Aorta (tissue), 5 donors: ENCODE measurements at regions not wholly inside any gene's neighbourhood (a gene's known extent, or its start where the extent isn't known, plus 50 kb on each side); places are given as distances from the start of the nearest gene placed in this dataset.

Source experiments
- ATAC-seq: fragments of 200-7000 bp; cut with Tn5 transposase; one replicate; pipeline ENCODE4 v1.9.1; 2022; ENCODE audit warnings: moderate library complexity; ENCODE audit not compliant: low FRiP score
- DNase-seq, 2 donors: peaks; one replicate each; pipeline ENCODE4 v3.0.0-alpha.2; 2020
- H3K27ac ChIP-seq, 2 donors: one replicate each; pipeline ENCODE4 v1.5.1; 2013; ENCODE audit warnings: low read length in 2 of 2, mild to moderate bottlenecking in 2 of 2, moderate library complexity in 2 of 2, control low read depth in 1 of 2, inconsistent platforms in 1 of 2, low read depth in 1 of 2
- H3K27me3 ChIP-seq, 2 donors: one replicate each; pipeline ENCODE4 v1.6.1; 2013; ENCODE audit warnings: control low read depth in 1 of 2, low read length in 1 of 2, mild to moderate bottlenecking in 1 of 2, moderate library complexity in 1 of 2; ENCODE audit not compliant: insufficient read depth in 2 of 2, control insufficient read depth in 1 of 2
- H3K36me3 ChIP-seq, 2 donors: one replicate each; pipeline ENCODE4 v1.6.1; 2013; ENCODE audit warnings: control low read depth in 1 of 2, low read length in 1 of 2, mild to moderate bottlenecking in 1 of 2; ENCODE audit not compliant: insufficient read depth in 2 of 2, control insufficient read depth in 1 of 2
- H3K4me1 ChIP-seq, 2 donors: one replicate each; pipeline ENCODE4 v1.6.1; 2013; ENCODE audit warnings: low read length in 2 of 2, control low read depth in 1 of 2, mild to moderate bottlenecking in 1 of 2, moderate library complexity in 1 of 2; ENCODE audit not compliant: insufficient read depth in 2 of 2, control insufficient read depth in 1 of 2
- H3K4me3 ChIP-seq, 2 donors: one replicate each; pipeline ENCODE4 v1.5.1; 2013; ENCODE audit warnings: low read length in 2 of 2, control low read depth in 1 of 2, mild to moderate bottlenecking in 1 of 2
- H3K9me3 ChIP-seq: one replicate; pipeline ENCODE4 v1.6.1; 2013; ENCODE audit warnings: mild to moderate bottlenecking, low read length; ENCODE audit not compliant: control insufficient read depth
- WGBS, 2 donors: extraction: QIAGEN DNeasy Blood & Tissue Kit; methylation state at CpG; one replicate each; pipeline ENCODE4 v1.1.7; 2013; 5-methylcytosine and 5-hydroxymethylcytosine counted together
- intact Hi-C, 2 donors: fragments of 100-400 bp; cut with DNase I; formaldehyde crosslinking; loops; one replicate each; pipeline versions ENCODE4 v1.14.2 to v1.15.0; 2022
- donor health status: healthy with polysubstance abuse.
- donor health status: Bipolar disorder and iron deficiency.
- donor health status: DM: no; HTN: no; CAD: no.
- donor health status: DM: no; HTN: no; CAD: no.
- donor health status: DM: yes; HTN: yes; CAD: no.

GRCh38 chr10:25689346-25690100 is 244.5 kb upstream of the MYO3A start:
- Histone ChIP-seq H3K9me3 (no peaks in the 10 kb centered on the region), H3K4me1 (no peaks in the 10 kb centered on the region), H3K36me3 (no peaks in the 10 kb centered on the region), H3K27ac (no peak overlapping the region), H3K4me3 (no peak overlapping the region), H3K27me3 (no peaks in the 10 kb centered on the region)
- ATAC-seq (no peak), DNase-seq (no peak)
- 56 to 60% methylated on average over 3 of the region's 3 CpGs for WGBS, 2 donors
- intact Hi-C loops, result no loop called here

GRCh38 chr10:25692761-25693160 is 241.3 kb upstream of the MYO3A start:
- DNase-seq, result no peak
- Histone ChIP-seq H3K4me3 (no peak overlapping the region), H3K27ac (no peak overlapping the region), H3K27me3 (no peaks in the 10 kb centered on the region), H3K36me3 (no peaks in the 10 kb centered on the region), H3K4me1 (no peaks in the 10 kb centered on the region), H3K9me3 (no peaks in the 10 kb centered on the region)
- WGBS, 2 donors, result 68 to 77% methylated on average over 2 of the region's 2 CpGs
- intact Hi-C loops, result no loop called here
- ATAC-seq, result no peak

GRCh38 chr10:25694206-25694933 is 239.7 kb upstream of the MYO3A start:
- intact Hi-C loops, result no loop called here
- Histone ChIP-seq H3K4me1 (no peaks in the 10 kb centered on the region), H3K27me3 (no peaks in the 10 kb centered on the region), H3K9me3 (no peaks in the 10 kb centered on the region), H3K36me3 (no peaks in the 10 kb centered on the region), H3K4me3 (no peak overlapping the region), H3K27ac (no peak overlapping the region)
- no peak for DNase-seq
- no peak for ATAC-seq
- WGBS, 2 donors, result 85 to 90% methylated on average over 15 of the region's 15 CpGs

GRCh38 chr10:25694971-25695370 is 239.1 kb upstream of the MYO3A start:
- no peak for ATAC-seq
- Histone ChIP-seq H3K27me3 (no peaks in the 10 kb centered on the region), H3K27ac (no peak overlapping the region), H3K4me1 (no peaks in the 10 kb centered on the region), H3K4me3 (no peak overlapping the region), H3K9me3 (no peaks in the 10 kb centered on the region), H3K36me3 (no peaks in the 10 kb centered on the region)
- DNase-seq, result no peak
- WGBS, 2 donors, result 73 to 88% methylated on average over 3 of the region's 3 CpGs
- intact Hi-C loops, result no loop called here

GRCh38 chr10:25695586-25695985 is 238.4 kb upstream of the MYO3A start:
- ATAC-seq (no peak), DNase-seq (no peak)
- no peaks in the 10 kb centered on the region for H3K4me1 ChIP-seq
- no peak overlapping the region for H3K27ac ChIP-seq
- 70 to 72% methylated on average over 3 of the region's 3 CpGs for WGBS, 2 donors
- H3K9me3 ChIP-seq, result no peaks in the 10 kb centered on the region
- H3K4me3 ChIP-seq, result no peak overlapping the region
- H3K27me3 ChIP-seq, result no peaks in the 10 kb centered on the region
- H3K36me3 ChIP-seq, result no peaks in the 10 kb centered on the region
- intact Hi-C loops, result no loop called here

GRCh38 chr10:25696013-25696708 is 237.9 kb upstream of the MYO3A start:
- Histone ChIP-seq H3K27me3 (no peaks in the 10 kb centered on the region), H3K4me1 (no peaks in the 10 kb centered on the region), H3K4me3 (no peak overlapping the region), H3K9me3 (no peaks in the 10 kb centered on the region), H3K36me3 (no peaks in the 10 kb centered on the region), H3K27ac (no peak overlapping the region)
- WGBS, 2 donors, result 86 to 88% methylated on average over 6 of the region's 6 CpGs
- intact Hi-C loops, result no loop called here
- DNase-seq (no peak), ATAC-seq (no peak)

- Histone ChIP-seq H3K4me1 (no peaks in the 10 kb centered on the region), H3K36me3 (no peaks in the 10 kb centered on the region), H3K9me3 (no peaks in the 10 kb centered on the region), H3K27me3 (no peaks in the 10 kb centered on the region), H3K4me3 (no peak overlapping the region), H3K27ac (no peak overlapping the region)
- ATAC-seq, result no peak
- WGBS, 2 donors, result 67 to 75% methylated on average over 5 of the region's 5 CpGs
- intact Hi-C loops, result no loop called here
- DNase-seq, result no peak
Observed at GRCh38 chr10:25697412-25697811, 236.6 kb upstream of the MYO3A start.

- no peak overlapping the region for H3K27ac ChIP-seq
- DNase-seq (no peak), ATAC-seq (no peak)
- H3K4me3 ChIP-seq, result no peak overlapping the region
- intact Hi-C loops, result no loop called here
- no peaks in the 10 kb centered on the region for H3K4me1 ChIP-seq
- H3K36me3 ChIP-seq, result no peaks in the 10 kb centered on the region
- 63 to 66% methylated on average over 3 of the region's 3 CpGs for WGBS, 2 donors
- no peaks in the 10 kb centered on the region for H3K27me3 ChIP-seq
- no peaks in the 10 kb centered on the region for H3K9me3 ChIP-seq
Observed at GRCh38 chr10:25698638-25699037, 235.4 kb upstream of the MYO3A start.
